CD14-positive monocyte (primary cell): ENCODE measurements at regions not wholly inside any gene's neighbourhood (a gene's known extent, or its start where the extent isn't known, plus 50 kb on each side); places are given as distances from the start of the nearest gene placed in this dataset.

Experiments
- DNase-seq, 3 donors: peaks; one replicate each; pipeline ENCODE4 v3.0.0-alpha.2; 2011 to 2022
- H2AFZ ChIP-seq: 2 replicates; pipeline ENCODE4 v1.6.0; 2012; ENCODE audit warnings: mild to moderate bottlenecking, low read depth, low read length, inconsistent platforms; ENCODE audit not compliant: insufficient read depth, poor library complexity, severe bottlenecking
- H3K27ac ChIP-seq, 2 donors: 1 replicate in 1 of 2; 2 replicates in 1 of 2; pipeline ENCODE4 v1.5.1; 2012 to 2013; ENCODE audit warnings: low read length in 2 of 2, control low read depth in 1 of 2, inconsistent platforms in 1 of 2, low read depth in 1 of 2, mild to moderate bottlenecking in 1 of 2
- H3K27me3 ChIP-seq, 2 donors: one replicate each; pipeline versions ENCODE4 v1.6.0 to v1.6.1; 2011 to 2013; ENCODE audit warnings: low read length in 2 of 2; ENCODE audit not compliant: control insufficient read depth in 2 of 2, insufficient read depth in 2 of 2
- H3K36me3 ChIP-seq, 2 donors: replicated peaks in 1 of 2; 1 replicate in 1 of 2; 2 replicates in 1 of 2; pipeline versions ENCODE4 v1.5.1 to v1.6.1; 2012 to 2013; ENCODE audit warnings: low read length in 2 of 2, control low read depth in 1 of 2, inconsistent platforms in 1 of 2, mild to moderate bottlenecking in 1 of 2; ENCODE audit not compliant: insufficient read depth in 2 of 2, control insufficient read depth in 1 of 2
- H3K4me1 ChIP-seq, 2 donors: 1 replicate in 1 of 2; 2 replicates in 1 of 2; pipeline versions ENCODE4 v1.5.1 to v1.6.1; 2012 to 2013; ENCODE audit warnings: low read length in 2 of 2, control low read depth in 1 of 2, inconsistent platforms in 1 of 2, mild to moderate bottlenecking in 1 of 2, moderate library complexity in 1 of 2; ENCODE audit not compliant: insufficient read depth in 2 of 2, control insufficient read depth in 1 of 2
- H3K4me2 ChIP-seq: replicated peaks from 2 replicates; pipeline ENCODE3; 2012; ENCODE audit warnings: low read length, moderate library complexity, mild to moderate bottlenecking; ENCODE audit not compliant: poor library complexity, severe bottlenecking; ENCODE audit errors: extremely low read depth
- H3K4me3 ChIP-seq, 3 experiments: fragments of 200-600 bp in 1 of 3; sonication (generic) in 1 of 3; replicated peaks in 1 of 3; 1 replicate in 2 of 3; 2 replicates in 1 of 3; pipeline ENCODE4 v1.5.1; 2011 to 2013; ENCODE audit warnings: low read length in 3 of 3, mild to moderate bottlenecking in 3 of 3, control low read depth in 2 of 3, low read depth in 2 of 3, inconsistent platforms in 1 of 3, moderate library complexity in 1 of 3
- H3K79me2 ChIP-seq: 2 replicates; pipeline ENCODE4 v1.6.0; 2012; ENCODE audit warnings: mild to moderate bottlenecking, control low read depth, inconsistent platforms, low read length, moderate library complexity; ENCODE audit not compliant: insufficient read depth
- H3K9ac ChIP-seq: 2 replicates; pipeline ENCODE4 v1.6.0; 2017; ENCODE audit warnings: low read length, mild to moderate bottlenecking; ENCODE audit not compliant: insufficient read depth, poor library complexity, severe bottlenecking
- H3K9me3 ChIP-seq, 2 donors: replicated peaks in 1 of 2; 1 replicate in 1 of 2; 2 replicates in 1 of 2; pipeline versions ENCODE4 v1.5.1 to v1.6.1; 2012 to 2013; ENCODE audit warnings: low read length in 2 of 2, control low read depth in 1 of 2; ENCODE audit not compliant: control insufficient read depth in 1 of 2, insufficient read depth in 1 of 2
- H4K20me1 ChIP-seq: 2 replicates; pipeline ENCODE4 v1.6.0; 2012; ENCODE audit warnings: mild to moderate bottlenecking, low read length, control low read depth, moderate library complexity; ENCODE audit not compliant: insufficient read depth
- H3K27ac Mint-ChIP-seq, 7 donors: one replicate each; pipeline ENCODE4 v1.8.0; 2020; ENCODE audit warnings: mild to moderate bottlenecking in 7 of 7, mixed read lengths in 7 of 7, moderate library complexity in 6 of 7, inconsistent platforms in 2 of 7
- H3K27me3 Mint-ChIP-seq, 3 donors: one replicate each; pipeline ENCODE4 v1.8.0; 2021 to 2022; ENCODE audit warnings: low read depth in 3 of 3, mild to moderate bottlenecking in 3 of 3, mixed read lengths in 3 of 3, moderate library complexity in 3 of 3, inconsistent platforms in 1 of 3
- H3K36me3 Mint-ChIP-seq, 2 donors: one replicate each; pipeline ENCODE4 v1.8.0; 2020; ENCODE audit warnings: mixed read lengths in 2 of 2, inconsistent platforms in 1 of 2, mild to moderate bottlenecking in 1 of 2
- H3K4me1 Mint-ChIP-seq: one replicate; pipeline ENCODE4 v1.8.0; 2020; ENCODE audit warnings: mild to moderate bottlenecking, mixed read lengths
- H3K4me3 Mint-ChIP-seq, 2 donors: one replicate each; pipeline ENCODE4 v1.8.0; 2020; ENCODE audit warnings: mild to moderate bottlenecking in 2 of 2, mixed read lengths in 2 of 2, moderate library complexity in 1 of 2
- H3K9me3 Mint-ChIP-seq, 7 donors: one replicate each; pipeline ENCODE4 v1.8.0; 2020 to 2022; ENCODE audit warnings: mixed read lengths in 7 of 7, mild to moderate bottlenecking in 6 of 7, moderate library complexity in 6 of 7, inconsistent platforms in 2 of 7
- CTCF ChIP-seq: fragments of 200-600 bp; IDR thresholded peaks from one replicate; pipeline ENCODE4 v1.8.0; 2022; ENCODE audit warnings: antibody characterized with exemption, mild to moderate bottlenecking
- WGBS: methylation state at CpG from one replicate; pipeline ENCODE4 v1.1.5; 2013; ENCODE audit warnings: missing lambda C conversion rate; ENCODE audit not compliant: insufficient coverage; 5-methylcytosine and 5-hydroxymethylcytosine counted together
- intact Hi-C, 2 donors: fragments of 100-400 bp; cut with micrococcal nuclease; formaldehyde crosslinking; loops; one replicate each; pipeline versions ENCODE4 v1.15.0 to v1.15.1; 2023

GRCh38 chr5:91474201-91474600 is 91.1 kb upstream of the ARRDC3 start:
- Histone ChIP-seq H3K36me3 (no peaks in the 10 kb centered on the region), H3K27ac (no peak overlapping the region), H3K27me3 (no peaks in the 10 kb centered on the region), H3K79me2 (no peaks in the 10 kb centered on the region), H3K9ac (no peak overlapping the region), H3K4me3 (no peak overlapping the region), H3K9me3 (peaks cover 0 to 5% of the 10 kb centered on the region in 2 donors), H2AFZ (no peak overlapping the region), H3K4me2 (no peak overlapping the region), H4K20me1 (no peaks in the 10 kb centered on the region), H3K4me1 (peaks cover 8 to 11% of the 10 kb centered on the region in 2 donors)
- Mint-ChIP-seq H3K27me3 (no peaks in the 10 kb centered on the region), H3K4me3 (no peak overlapping the region), H3K4me1 (peaks cover 16% of the 10 kb centered on the region), H3K36me3 (no peaks in the 10 kb centered on the region), H3K9me3 (peaks cover 0 to 3% (median 1%) of the 10 kb centered on the region in 7 donors), H3K27ac (no peak overlapping the region)
- DNase-seq = no peak
- no peak for TF ChIP-seq CTCF
- intact Hi-C loops = no loop called here
- WGBS = no CpG with 5 or more reads among the region's 1 CpG

DNA sequence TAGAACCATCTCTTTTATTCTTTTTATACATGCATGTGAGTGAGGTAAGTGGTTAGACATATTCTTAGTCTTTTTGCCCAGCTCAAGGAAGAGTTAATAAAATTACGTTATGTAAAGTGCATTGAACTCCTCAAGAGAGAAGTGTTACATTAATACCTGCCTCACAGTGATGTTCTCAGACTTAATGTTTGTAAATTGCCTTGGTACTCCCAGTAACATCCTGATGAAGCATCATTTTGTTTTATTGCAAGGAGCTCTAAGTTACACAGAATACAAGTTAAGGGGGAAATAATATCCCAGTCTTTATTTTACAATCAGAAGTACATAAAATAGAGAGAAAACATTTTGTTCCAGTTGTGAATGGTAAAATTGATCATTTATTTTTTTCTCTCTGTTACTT is 89.5 kb upstream of the ARRDC3 start:
- H3K27me3 ChIP-seq = no peaks in the 10 kb centered on the region
- no peak overlapping the region for H3K4me2 ChIP-seq
- H3K4me3 ChIP-seq = no peak overlapping the region
- H2AFZ ChIP-seq = no peak overlapping the region
- peaks cover 16 to 20% of the 10 kb centered on the region in 2 donors for H3K4me1 ChIP-seq
- peaks cover 24% of the 10 kb centered on the region for H3K4me1 Mint-ChIP-seq
- no peak for TF ChIP-seq CTCF
- WGBS = no CpG with 5 or more reads among the region's 1 CpG
- no peak overlapping the region for H3K27ac Mint-ChIP-seq
- H3K79me2 ChIP-seq = no peaks in the 10 kb centered on the region
- no peak for DNase-seq
- intact Hi-C loops = no loop called here
- H4K20me1 ChIP-seq = no peaks in the 10 kb centered on the region
- no peaks in the 10 kb centered on the region for H3K36me3 Mint-ChIP-seq
- no peak overlapping the region for H3K9ac ChIP-seq
- peaks cover 0 to 5% of the 10 kb centered on the region in 2 donors for H3K9me3 ChIP-seq
- no peaks in the 10 kb centered on the region for H3K36me3 ChIP-seq
- H3K4me3 Mint-ChIP-seq = no peak overlapping the region
- no peak overlapping the region for H3K27ac ChIP-seq
- no peaks in the 10 kb centered on the region for H3K27me3 Mint-ChIP-seq
- peaks cover 0 to 3% (median 0%) of the 10 kb centered on the region in 7 donors for H3K9me3 Mint-ChIP-seq
